Liver (tissue), 3 donors: ENCODE measurements at regions not wholly inside any gene's neighbourhood (a gene's known extent, or its start where the extent isn't known, plus 50 kb on each side); places are given as distances from the start of the nearest gene placed in this dataset.

Experiments used
- EGR1 ChIP-seq, 2 donors: IDR thresholded peaks; 2 replicates each; pipeline ENCODE4 v1.6.1; 2016 to 2018; ENCODE audit warnings: antibody characterized with exemption in 2 of 2, low read depth in 2 of 2
- FOXA1 ChIP-seq: IDR thresholded peaks from 2 replicates; pipeline ENCODE4 v1.6.1; 2016; ENCODE audit warnings: antibody characterized with exemption
- JUND ChIP-seq, 2 donors: IDR thresholded peaks; 2 replicates each; pipeline ENCODE4 v1.6.1; 2016; ENCODE audit warnings: antibody characterized with exemption in 2 of 2
- RAD21 ChIP-seq, 2 donors: IDR thresholded peaks; 2 replicates each; pipeline ENCODE4 v1.6.1; 2016; ENCODE audit warnings: antibody characterized with exemption in 2 of 2, mild to moderate bottlenecking in 2 of 2
- SP1 ChIP-seq: IDR thresholded peaks from 2 replicates; pipeline ENCODE4 v1.6.1; 2018; ENCODE audit warnings: antibody characterized with exemption, mild to moderate bottlenecking
- TAF1 ChIP-seq: conservative IDR thresholded peaks from 2 replicates; pipeline ENCODE4 v1.6.1; 2016; ENCODE audit warnings: antibody characterized with exemption, mild to moderate bottlenecking
- YY1 ChIP-seq: IDR thresholded peaks from 2 replicates; pipeline ENCODE4 v1.6.1; 2016; ENCODE audit warnings: antibody characterized with exemption, mild to moderate bottlenecking
- TF ChIP-seq, protein P1 (sequence below): fragments of 150-350 bp; IDR thresholded peaks from 2 replicates; pipeline ENCODE4 v1.5.1; 2017; ENCODE audit warnings: improper control_type of control experiment, low read depth, low read length; ENCODE audit not compliant: missing input control
- TF ChIP-seq, protein P2 (sequence below): IDR thresholded peaks from 2 replicates; pipeline ENCODE4 v1.6.1; 2016; ENCODE audit warnings: antibody characterized with exemption
- donor health status: healthy.
- donor health status: healthy.

DNA sequence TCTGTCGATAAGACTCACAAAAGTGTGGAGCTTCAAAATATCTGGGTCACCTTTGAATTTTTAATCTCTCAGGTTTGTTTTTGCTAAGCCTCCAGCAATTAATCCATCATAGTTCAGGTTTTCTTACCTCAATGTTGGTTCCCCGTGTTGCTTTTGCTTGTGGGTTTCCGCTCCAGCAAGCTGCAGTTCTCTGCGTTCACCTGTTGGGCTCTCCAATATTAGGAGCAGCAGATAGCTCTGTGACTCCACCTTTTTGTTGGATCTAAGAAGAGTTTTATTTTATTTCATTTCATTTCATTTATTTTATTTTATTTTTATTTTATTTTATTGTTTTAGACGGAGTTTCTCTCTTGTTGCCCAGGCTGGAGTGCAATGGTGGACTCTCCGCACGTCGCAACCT, 335.5 kb downstream of the COL11A1 start:
- TF ChIP-seq, protein P1, sequence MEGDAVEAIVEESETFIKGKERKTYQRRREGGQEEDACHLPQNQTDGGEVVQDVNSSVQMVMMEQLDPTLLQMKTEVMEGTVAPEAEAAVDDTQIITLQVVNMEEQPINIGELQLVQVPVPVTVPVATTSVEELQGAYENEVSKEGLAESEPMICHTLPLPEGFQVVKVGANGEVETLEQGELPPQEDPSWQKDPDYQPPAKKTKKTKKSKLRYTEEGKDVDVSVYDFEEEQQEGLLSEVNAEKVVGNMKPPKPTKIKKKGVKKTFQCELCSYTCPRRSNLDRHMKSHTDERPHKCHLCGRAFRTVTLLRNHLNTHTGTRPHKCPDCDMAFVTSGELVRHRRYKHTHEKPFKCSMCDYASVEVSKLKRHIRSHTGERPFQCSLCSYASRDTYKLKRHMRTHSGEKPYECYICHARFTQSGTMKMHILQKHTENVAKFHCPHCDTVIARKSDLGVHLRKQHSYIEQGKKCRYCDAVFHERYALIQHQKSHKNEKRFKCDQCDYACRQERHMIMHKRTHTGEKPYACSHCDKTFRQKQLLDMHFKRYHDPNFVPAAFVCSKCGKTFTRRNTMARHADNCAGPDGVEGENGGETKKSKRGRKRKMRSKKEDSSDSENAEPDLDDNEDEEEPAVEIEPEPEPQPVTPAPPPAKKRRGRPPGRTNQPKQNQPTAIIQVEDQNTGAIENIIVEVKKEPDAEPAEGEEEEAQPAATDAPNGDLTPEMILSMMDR = no peak
- TF ChIP-seq RAD21 (IDR thresholded peaks at IDR 0.05) (no peak), FOXA1 (no peak), JUND (IDR thresholded peaks at IDR 0.05) (no peak), SP1 (no peak), YY1 (no peak), TAF1 (no peak), EGR1 (IDR thresholded peaks at IDR 0.05; ENCODE audit: low read depth in 2 of 2) (no peak)
- TF ChIP-seq, protein P2, sequence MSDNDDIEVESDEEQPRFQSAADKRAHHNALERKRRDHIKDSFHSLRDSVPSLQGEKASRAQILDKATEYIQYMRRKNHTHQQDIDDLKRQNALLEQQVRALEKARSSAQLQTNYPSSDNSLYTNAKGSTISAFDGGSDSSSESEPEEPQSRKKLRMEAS = no peak
